Fibroblast of pulmonary artery (primary cell): ENCODE measurements at regions not wholly inside any gene's neighbourhood (a gene's known extent, or its start where the extent isn't known, plus 50 kb on each side); places are given as distances from the start of the nearest gene placed in this dataset.
"Not testable (repeated sequence)": the region's sequence is repeated elsewhere in the genome, so short reads cannot be mapped to it uniquely, and the experiment has no call there.

Experiments used
- DNase-seq: peaks from one replicate; pipeline ENCODE4 v3.0.0-alpha.2; 2010; ENCODE audit warnings: low read depth
- H3K4me3 ChIP-seq: replicated peaks from 2 replicates; pipeline ENCODE4 v1.5.1; 2011; ENCODE audit warnings: low read depth, mild to moderate bottlenecking, control low read depth, low read length, moderate library complexity
- TF ChIP-seq, protein P1 (sequence below): IDR thresholded peaks from 2 replicates; pipeline ENCODE4 v1.5.1; 2011; ENCODE audit warnings: mild to moderate bottlenecking, control low read depth, low read length, inconsistent platforms; ENCODE audit errors: missing control alignments

DNA sequence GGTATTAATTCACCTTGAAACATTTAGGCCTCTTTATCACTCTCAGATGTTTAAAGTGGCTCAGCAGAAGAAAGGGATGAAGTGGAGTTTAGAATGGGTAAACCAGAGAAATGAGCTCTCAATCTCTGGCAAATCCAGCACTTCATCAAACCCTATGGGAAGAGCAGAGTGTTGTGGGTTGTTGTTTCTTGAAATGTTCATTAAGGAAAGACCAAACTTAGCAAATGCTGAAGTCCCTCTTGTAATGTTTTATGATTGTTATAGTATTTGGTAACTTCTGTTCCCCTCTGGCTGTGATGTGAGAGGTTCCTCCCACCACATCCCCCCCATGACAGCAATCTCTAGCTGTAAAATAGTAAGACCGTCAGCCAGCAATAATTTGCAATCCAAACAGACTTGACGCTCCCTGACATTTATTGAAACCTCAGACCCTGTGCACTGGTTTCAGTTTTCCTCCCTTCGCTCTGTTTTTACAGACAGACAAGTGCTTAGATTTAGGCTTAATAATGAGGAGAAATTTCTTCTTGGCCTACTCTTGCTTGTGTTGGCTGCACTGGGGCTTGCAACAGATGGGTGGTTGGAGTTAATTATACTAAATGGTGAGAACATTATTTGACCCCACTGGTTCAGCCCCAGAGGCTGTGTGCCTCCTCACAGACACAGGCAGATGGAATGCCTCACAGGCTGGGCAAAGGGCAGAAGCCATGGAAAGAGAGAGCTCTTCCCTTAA lies 609.4 kb upstream of the SOX9 start:
- no peak for DNase-seq
- no peak overlapping the region for H3K4me3 ChIP-seq
- TF ChIP-seq, protein P1, sequence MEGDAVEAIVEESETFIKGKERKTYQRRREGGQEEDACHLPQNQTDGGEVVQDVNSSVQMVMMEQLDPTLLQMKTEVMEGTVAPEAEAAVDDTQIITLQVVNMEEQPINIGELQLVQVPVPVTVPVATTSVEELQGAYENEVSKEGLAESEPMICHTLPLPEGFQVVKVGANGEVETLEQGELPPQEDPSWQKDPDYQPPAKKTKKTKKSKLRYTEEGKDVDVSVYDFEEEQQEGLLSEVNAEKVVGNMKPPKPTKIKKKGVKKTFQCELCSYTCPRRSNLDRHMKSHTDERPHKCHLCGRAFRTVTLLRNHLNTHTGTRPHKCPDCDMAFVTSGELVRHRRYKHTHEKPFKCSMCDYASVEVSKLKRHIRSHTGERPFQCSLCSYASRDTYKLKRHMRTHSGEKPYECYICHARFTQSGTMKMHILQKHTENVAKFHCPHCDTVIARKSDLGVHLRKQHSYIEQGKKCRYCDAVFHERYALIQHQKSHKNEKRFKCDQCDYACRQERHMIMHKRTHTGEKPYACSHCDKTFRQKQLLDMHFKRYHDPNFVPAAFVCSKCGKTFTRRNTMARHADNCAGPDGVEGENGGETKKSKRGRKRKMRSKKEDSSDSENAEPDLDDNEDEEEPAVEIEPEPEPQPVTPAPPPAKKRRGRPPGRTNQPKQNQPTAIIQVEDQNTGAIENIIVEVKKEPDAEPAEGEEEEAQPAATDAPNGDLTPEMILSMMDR: no peak

DNA sequence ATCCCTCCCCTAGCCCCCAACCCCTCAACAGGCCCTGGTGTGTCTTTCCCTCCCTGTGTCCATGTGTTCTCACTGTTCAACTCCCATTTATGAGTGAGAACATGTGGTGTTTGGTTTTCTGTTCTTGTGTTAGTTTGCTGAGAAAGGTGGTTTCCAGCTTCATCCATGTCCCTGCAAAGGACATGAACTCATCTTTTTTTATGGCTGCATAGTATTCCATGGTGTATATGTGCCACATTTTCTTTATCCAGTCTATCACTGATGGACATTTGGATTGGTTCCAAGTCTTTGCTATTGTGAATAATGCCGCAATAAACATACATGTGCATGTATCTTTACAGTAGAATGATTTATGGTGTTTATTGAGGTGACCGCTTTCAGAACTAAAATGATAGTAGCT lies 607.1 kb upstream of the SOX9 start:
- not testable (repeated sequence) for H3K4me3 ChIP-seq, DNase-seq

DNA sequence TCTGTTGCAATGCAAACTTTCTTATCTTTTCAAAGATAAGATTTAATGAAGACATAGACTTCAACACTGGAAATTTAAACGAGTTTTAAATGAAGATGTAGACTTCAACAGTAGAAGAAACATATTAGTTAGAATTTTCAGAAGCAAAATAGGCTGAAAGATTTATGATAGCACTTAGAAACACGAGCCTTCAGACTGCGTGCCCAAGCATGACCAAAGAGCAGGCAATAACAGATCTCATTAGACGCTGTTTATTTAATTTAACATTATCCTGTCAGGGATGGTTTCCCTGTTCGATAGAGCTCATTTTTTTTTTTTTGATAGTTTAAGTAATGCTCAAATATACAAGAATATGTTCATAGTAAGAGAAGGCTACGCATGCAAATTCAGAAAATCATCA lies 604.7 kb upstream of the SOX9 start:
- TF ChIP-seq, protein P1: no peak
- H3K4me3 ChIP-seq: no peak overlapping the region
- no peak for DNase-seq

DNA sequence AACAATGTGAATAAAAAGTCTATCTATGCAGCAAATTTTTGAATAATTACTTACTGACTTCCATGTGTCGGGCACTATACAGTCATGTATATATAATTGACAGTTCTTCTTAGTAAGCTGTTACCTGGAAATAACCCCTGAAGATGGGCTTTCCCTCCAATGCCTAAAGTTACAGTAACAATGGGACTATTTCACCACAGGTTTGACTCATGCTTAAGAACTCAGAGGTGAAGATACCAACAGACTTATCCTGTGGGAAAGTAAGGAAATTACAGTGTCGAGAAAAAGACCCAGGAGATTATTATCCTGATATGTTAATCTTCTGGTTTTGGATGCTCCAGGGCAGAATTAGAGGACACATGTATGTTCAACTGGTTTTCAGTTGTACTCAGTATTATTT lies 601.5 kb upstream of the SOX9 start:
- no peak for DNase-seq
- H3K4me3 ChIP-seq: no peak overlapping the region
- TF ChIP-seq, protein P1: no peak

DNA sequence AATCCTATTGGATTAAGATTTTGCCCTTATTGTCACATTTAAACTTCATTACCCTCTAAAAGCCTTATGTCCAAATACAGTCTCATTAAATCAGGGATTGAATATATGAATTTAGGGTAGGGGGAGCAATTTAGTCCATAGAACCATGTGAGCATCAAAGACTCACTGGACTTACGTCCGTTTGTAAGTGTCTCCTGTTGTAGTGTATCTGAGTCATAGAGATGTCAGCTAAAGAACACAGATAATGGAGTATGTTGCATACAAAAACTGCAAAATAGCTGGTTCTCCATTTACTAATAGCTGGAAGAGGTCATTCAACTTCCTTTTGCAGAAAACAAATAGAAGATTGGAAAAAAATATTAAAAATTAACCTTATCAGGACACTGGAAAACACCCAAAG lies 599.1 kb upstream of the SOX9 start:
- TF ChIP-seq, protein P1: no peak
- DNase-seq: no peak
- H3K4me3 ChIP-seq: no peak overlapping the region

DNA sequence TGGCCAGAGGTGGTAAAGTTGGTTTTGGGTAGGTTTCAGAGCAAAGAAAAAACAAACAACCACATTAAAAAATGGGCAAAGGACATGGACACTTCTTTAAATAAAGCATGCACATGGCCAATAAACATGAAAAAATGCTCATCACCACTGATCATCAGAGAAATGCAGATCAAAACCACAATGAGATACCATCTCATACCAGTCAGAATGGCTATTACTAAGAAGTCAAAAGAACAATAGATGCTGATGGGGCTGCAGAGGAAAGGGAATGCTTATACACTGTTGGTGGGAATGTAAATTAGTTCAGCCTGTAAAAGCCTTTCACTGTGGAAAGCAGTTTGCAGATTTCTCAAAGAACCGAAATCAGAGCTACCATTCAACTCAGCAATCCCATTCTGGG lies 598.4 kb upstream of the SOX9 start:
- DNase-seq: no peak
- TF ChIP-seq, protein P1: no peak
- H3K4me3 ChIP-seq: no peak overlapping the region

DNA sequence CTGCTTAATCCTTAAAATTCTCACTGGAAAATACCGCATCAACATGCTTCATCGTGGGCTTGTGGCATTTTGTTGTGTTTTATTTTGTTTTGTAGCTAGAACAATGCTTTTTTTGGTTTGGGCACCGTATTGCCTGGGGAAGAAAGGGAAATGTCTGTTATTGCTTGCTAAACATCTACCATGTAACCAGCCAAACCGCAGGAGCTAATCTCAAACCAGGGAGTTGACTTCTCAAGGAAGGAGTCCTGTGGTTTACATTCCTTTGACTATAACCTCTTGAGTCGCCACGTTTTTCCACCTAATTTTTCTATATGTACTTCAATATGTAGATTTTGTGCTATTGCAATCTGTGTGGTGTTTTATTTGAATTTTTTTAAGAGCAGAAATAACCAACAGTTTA lies 593.5 kb upstream of the SOX9 start:
- TF ChIP-seq, protein P1: no peak
- no peak overlapping the region for H3K4me3 ChIP-seq
- DNase-seq: peak; percentile 15
